GM23338 (cell line): ENCODE measurements at regions not wholly inside any gene's neighbourhood (a gene's known extent, or its start where the extent isn't known, plus 50 kb on each side); places are given as distances from the start of the nearest gene placed in this dataset.

Source experiments
- ATAC-seq: fragments of 200-7000 bp; cut with Tn5 transposase; 3 replicates; pipeline ENCODE4 v1.9.1; 2020
- DNase-seq: peaks from one replicate; pipeline ENCODE4 v3.0.0-alpha.2; 2015; ENCODE audit warnings: low spot score
- H2AFZ ChIP-seq: fragments of 200-600 bp; sonication (generic); 2 replicates; pipeline ENCODE4 v1.8.0; 2016; ENCODE audit warnings: antibody characterized with exemption, mild to moderate bottlenecking, moderate library complexity
- H3F3A ChIP-seq: fragments of 200-600 bp; sonication (generic); replicated peaks from 2 replicates; pipeline ENCODE4 v1.8.0; 2017; ENCODE audit warnings: antibody characterized with exemption, mixed run types, low read depth
- H3K27ac ChIP-seq: fragments of 200-600 bp; sonication (generic); 2 replicates; pipeline ENCODE4 v1.6.1; 2016; ENCODE audit warnings: low read depth
- H3K27me3 ChIP-seq: fragments of 200-600 bp; sonication (generic); 2 replicates; pipeline ENCODE4 v1.8.0; 2016; ENCODE audit warnings: mild to moderate bottlenecking, mixed run types, moderate library complexity; ENCODE audit not compliant: insufficient read depth
- H3K36me3 ChIP-seq: fragments of 200-600 bp; sonication (generic); 2 replicates; pipeline ENCODE4 v1.8.0; 2016; ENCODE audit warnings: mild to moderate bottlenecking; ENCODE audit not compliant: insufficient read depth
- H3K4me1 ChIP-seq: fragments of 200-600 bp; sonication (generic); 2 replicates; pipeline ENCODE4 v1.8.0; 2016; ENCODE audit warnings: mild to moderate bottlenecking, moderate library complexity; ENCODE audit not compliant: insufficient read depth
- H3K4me2 ChIP-seq: fragments of 200-600 bp; sonication (generic); 2 replicates; pipeline ENCODE4 v1.7.1; 2017; ENCODE audit warnings: mixed run types
- H3K4me3 ChIP-seq: fragments of 200-600 bp; sonication (generic); 2 replicates; pipeline ENCODE4 v1.6.1; 2016; ENCODE audit warnings: mixed run types
- H3K79me2 ChIP-seq: fragments of 200-600 bp; sonication (generic); replicated peaks from 2 replicates; pipeline ENCODE4 v1.8.0; 2017; ENCODE audit warnings: mild to moderate bottlenecking; ENCODE audit not compliant: insufficient read depth
- H3K9me2 ChIP-seq: fragments of 200-600 bp; sonication (generic); 2 replicates; pipeline ENCODE4 v1.8.0; 2017; ENCODE audit not compliant: insufficient read depth
- H4K20me1 ChIP-seq: fragments of 200-600 bp; sonication (generic); replicated peaks from 2 replicates; pipeline ENCODE4 v1.8.0; 2017; ENCODE audit warnings: mild to moderate bottlenecking; ENCODE audit not compliant: insufficient read depth
- H3K27ac Mint-ChIP-seq: 2 replicates; pipeline ENCODE4 v1.8.0; 2020; ENCODE audit warnings: inconsistent platforms, mild to moderate bottlenecking, moderate library complexity, mixed read lengths
- H3K27me3 Mint-ChIP-seq: 3 replicates; pipeline ENCODE4 v1.8.0; 2022; ENCODE audit warnings: low read depth, mild to moderate bottlenecking, moderate library complexity, mixed read lengths, inconsistent platforms; ENCODE audit not compliant: insufficient read depth, poor library complexity
- H3K36me3 Mint-ChIP-seq: 3 replicates; pipeline ENCODE4 v1.8.0; 2021; ENCODE audit warnings: low read depth, mild to moderate bottlenecking, inconsistent platforms, moderate library complexity, mixed read lengths
- H3K4me1 Mint-ChIP-seq: 3 replicates; pipeline ENCODE4 v1.8.0; 2020; ENCODE audit warnings: mild to moderate bottlenecking, inconsistent platforms, mixed read lengths
- H3K4me3 Mint-ChIP-seq: 3 replicates; pipeline ENCODE4 v1.8.0; 2021; ENCODE audit warnings: moderate library complexity, mild to moderate bottlenecking, inconsistent platforms, mixed read lengths
- H3K9me3 Mint-ChIP-seq: 3 replicates; pipeline ENCODE4 v1.8.0; 2020; ENCODE audit warnings: moderate library complexity, mild to moderate bottlenecking, inconsistent platforms, mixed read lengths
- CTCF ChIP-seq, 2 experiments: fragments of 200-600 bp in 1 of 2; sonication (generic) in 1 of 2; conservative IDR thresholded peaks; 2 replicates each; pipeline versions ENCODE4 v1.5.1 to v1.6.1; 2016 to 2017; ENCODE audit warnings: antibody characterized with exemption in 2 of 2, low read depth in 2 of 2, mild to moderate bottlenecking in 2 of 2, moderate library complexity in 1 of 2
- ETS1 ChIP-seq: IDR thresholded peaks from 2 replicates; pipeline ENCODE4 v1.6.1; 2016; ENCODE audit warnings: antibody characterized with exemption
- EZH2 ChIP-seq: fragments of 200-600 bp; sonication (generic); IDR thresholded peaks from one replicate; pipeline ENCODE4 v1.8.0; 2017; ENCODE audit warnings: antibody characterized with exemption, mild to moderate bottlenecking, low read depth; ENCODE audit not compliant: unreplicated experiment
- EZH2phosphoT487 ChIP-seq: fragments of 200-600 bp; sonication (generic); IDR thresholded peaks from one replicate; pipeline ENCODE4 v1.8.1; 2018; ENCODE audit warnings: antibody characterized with exemption; ENCODE audit not compliant: unreplicated experiment
- JUNB ChIP-seq: IDR thresholded peaks from one replicate; pipeline ENCODE4 v1.6.1; 2016; ENCODE audit warnings: antibody characterized with exemption; ENCODE audit not compliant: unreplicated experiment
- NANOG ChIP-seq: IDR thresholded peaks from 2 replicates; pipeline ENCODE4 v1.6.1; 2016; ENCODE audit warnings: antibody characterized with exemption, borderline replicate concordance
- POLR2AphosphoS5 ChIP-seq: IDR thresholded peaks from 2 replicates; pipeline ENCODE4 v1.6.1; 2016; ENCODE audit warnings: antibody characterized with exemption, low read depth
- REST ChIP-seq: IDR thresholded peaks from one replicate; pipeline ENCODE4 v1.6.1; 2018; ENCODE audit warnings: antibody characterized with exemption; ENCODE audit not compliant: unreplicated experiment
- STAT1 ChIP-seq: IDR thresholded peaks from one replicate; pipeline ENCODE4 v1.6.1; 2016; ENCODE audit warnings: antibody characterized with exemption; ENCODE audit not compliant: unreplicated experiment
- ZNF331 ChIP-seq: fragments of 250-450 bp; sonication (Bioruptor Pico); IDR thresholded peaks from 2 replicates; pipeline ENCODE4 v1.5.0; 2020; ENCODE audit warnings: low read depth, mild to moderate bottlenecking, moderate library complexity
- ZNF462 ChIP-seq: fragments of 250-450 bp; sonication (Bioruptor Pico); IDR thresholded peaks from 2 replicates; pipeline ENCODE4 v1.5.0; 2020; ENCODE audit warnings: mild to moderate bottlenecking, moderate library complexity

GRCh38 chr1:222251847-222252246 lies 296.1 kb downstream of the HHIPL2 start:
- Histone ChIP-seq H3K79me2 (no peaks in the 10 kb centered on the region), H2AFZ (no peak overlapping the region), H3K4me3 (no peak overlapping the region)

More at GRCh38 chr1:222251847-222252246, 296.1 kb downstream of the HHIPL2 start:
- H3K27ac ChIP-seq = no peak overlapping the region
- Mint-ChIP-seq H3K27me3 (peaks cover 2% of the 10 kb centered on the region), H3K9me3 (peaks cover 8% of the 10 kb centered on the region; the same call in 2 of the 3 replicates), H3K36me3 (no peaks in the 10 kb centered on the region; the same call in 2 of the 3 replicates), H3K4me1 (peaks cover 25% of the 10 kb centered on the region), H3K4me3 (no peak overlapping the region), H3K27ac (no peak overlapping the region)
- H3K4me2 ChIP-seq = no peak overlapping the region
- peaks cover 4% of the 10 kb centered on the region; the same call in 1 of the 2 replicates for H3K9me2 ChIP-seq
- H3K27me3 ChIP-seq = no peaks in the 10 kb centered on the region
- H3K36me3 ChIP-seq = no peaks in the 10 kb centered on the region
- H3F3A ChIP-seq = no peaks in the 10 kb centered on the region
- H4K20me1 ChIP-seq = no peaks in the 10 kb centered on the region
- no peak for ATAC-seq
- H3K4me1 ChIP-seq = peaks cover 27% of the 10 kb centered on the region
- no peak for DNase-seq
- no peak for TF ChIP-seq ETS1
- no peak for TF ChIP-seq POLR2AphosphoS5
- TF ChIP-seq NANOG = no peak
- TF ChIP-seq REST = no peak
- no peak for TF ChIP-seq STAT1
- no peak for TF ChIP-seq JUNB
- TF ChIP-seq ZNF331 = no peak
- TF ChIP-seq EZH2phosphoT487 = no peak
- no peak for TF ChIP-seq ZNF462 (CRISPR knock-in tag)
- TF ChIP-seq EZH2 = no peak
- TF ChIP-seq CTCF (conservative IDR thresholded peaks at IDR 0.05; ENCODE audit: low read depth in 2 of 2) = no peak
